ENCODE measurements at regions not wholly inside any gene's neighbourhood (a gene's known extent, or its start where the extent isn't known, plus 50 kb on each side); places are given as distances from the start of the nearest gene placed in this dataset.
A peak's percentile ranks its signal among the peaks of the same experiment; 100 is the strongest.
"Not testable (repeated sequence)": the region's sequence is repeated elsewhere in the genome, so short reads cannot be mapped to it uniquely, and the experiment has no call there.

GRCh38 chr10:61078542-61079275 lies 134.7 kb upstream of the RHOBTB1 start:
- DNase-seq, result no peak

DNA sequence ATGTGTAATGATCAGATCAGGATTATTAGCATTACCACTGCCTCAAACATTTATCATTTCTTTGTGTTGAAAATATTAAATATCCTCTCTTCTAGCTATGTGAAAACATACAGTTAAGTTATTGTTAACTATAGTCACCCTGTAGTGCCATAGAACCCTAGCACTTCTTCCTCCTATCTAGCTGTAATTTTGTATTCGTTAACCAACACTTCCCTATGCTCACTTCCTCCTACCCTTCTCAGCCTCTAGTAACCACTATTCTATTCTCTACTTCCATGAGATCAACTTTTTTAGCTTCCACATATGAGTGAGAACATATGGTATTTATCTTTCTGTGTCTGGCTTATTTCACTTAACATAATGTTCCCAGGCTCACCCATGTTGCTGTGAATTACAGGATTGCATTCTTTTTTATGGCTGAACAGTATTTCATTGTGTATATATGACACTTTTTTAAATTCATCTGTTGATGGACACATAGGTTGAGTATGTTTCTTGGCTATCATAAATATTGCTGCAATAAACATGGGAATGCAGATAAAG lies 132.7 kb upstream of the RHOBTB1 start:
- DNase-seq, result no peak

GRCh38 chr10:61073391-61073790 lies 129.4 kb upstream of the RHOBTB1 start:
- no peak for DNase-seq

DNA sequence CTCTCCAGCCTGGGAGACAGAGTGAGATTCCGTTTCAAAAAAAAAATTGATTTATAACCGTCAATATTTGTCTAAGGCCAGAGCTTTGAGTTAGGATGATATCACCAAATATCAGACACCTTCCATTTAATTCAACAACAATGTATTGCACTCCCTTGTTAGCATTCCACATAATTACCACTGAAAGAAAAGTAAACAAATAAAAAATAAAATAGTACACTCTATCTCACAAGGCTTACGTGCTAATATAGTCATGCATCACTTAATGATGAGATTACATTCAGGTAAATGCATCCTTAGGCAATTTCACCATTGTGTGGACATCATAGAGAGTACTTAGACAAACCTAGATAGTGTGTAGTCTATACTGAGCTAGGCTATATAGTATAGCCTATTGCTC lies 127.6 kb upstream of the RHOBTB1 start:
- no peak for DNase-seq

DNA sequence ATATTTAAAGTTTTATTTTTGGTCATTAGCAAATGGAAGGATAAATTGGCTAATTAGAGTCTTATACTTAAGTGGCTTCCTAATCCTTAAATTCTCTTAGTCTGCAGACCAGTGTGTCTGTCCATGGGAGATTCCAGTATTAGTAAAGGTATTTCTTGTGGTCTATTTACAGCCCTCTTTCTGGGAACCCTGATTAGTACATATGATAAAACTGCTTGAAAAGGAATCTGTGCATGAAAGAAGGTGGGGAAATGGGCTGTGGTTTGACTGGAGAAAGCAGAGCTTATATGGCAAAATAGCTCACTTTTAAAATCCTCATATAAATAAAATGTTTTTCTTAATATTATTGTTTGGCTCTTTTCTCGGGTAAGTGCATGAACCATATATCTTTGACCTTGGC lies 124.5 kb upstream of the RHOBTB1 start:
- peak; percentile 65 for DNase-seq

- peak; percentile 66 for DNase-seq
Measured at GRCh38 chr10:61067671-61068336, 123.8 kb upstream of the RHOBTB1 start.

- no peak for DNase-seq
Measured at GRCh38 chr10:61066661-61067344, 122.8 kb upstream of the RHOBTB1 start.

- DNase-seq, result no peak
Measured at GRCh38 chr10:61065051-61065450, 121.1 kb upstream of the RHOBTB1 start.

- DNase-seq, result no peak
Measured at GRCh38 chr10:61064356-61064755, 120.4 kb upstream of the RHOBTB1 start.

DNA sequence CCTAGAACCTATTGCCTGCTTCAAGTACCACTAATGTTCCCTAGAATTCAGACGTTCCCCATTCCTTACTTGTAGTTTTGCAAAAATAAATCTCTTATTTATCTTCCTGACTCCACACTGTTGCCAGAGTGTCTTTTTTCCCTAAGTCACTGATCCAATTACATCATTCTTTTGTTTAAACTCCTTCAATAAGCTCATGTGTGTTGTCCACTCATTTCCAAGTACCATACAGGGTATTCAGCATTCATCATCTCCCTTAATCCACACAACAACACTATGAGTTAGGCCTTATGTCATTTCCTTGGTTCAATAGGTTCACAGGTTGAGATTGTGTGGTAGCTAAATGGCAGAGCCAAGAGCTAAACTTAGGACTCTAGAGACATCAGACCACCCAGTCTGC lies 119.9 kb upstream of the RHOBTB1 start:
- peak; percentile 56 for DNase-seq

- no peak for DNase-seq
Measured at GRCh38 chr10:61063034-61063433, 119.0 kb upstream of the RHOBTB1 start.

DNA sequence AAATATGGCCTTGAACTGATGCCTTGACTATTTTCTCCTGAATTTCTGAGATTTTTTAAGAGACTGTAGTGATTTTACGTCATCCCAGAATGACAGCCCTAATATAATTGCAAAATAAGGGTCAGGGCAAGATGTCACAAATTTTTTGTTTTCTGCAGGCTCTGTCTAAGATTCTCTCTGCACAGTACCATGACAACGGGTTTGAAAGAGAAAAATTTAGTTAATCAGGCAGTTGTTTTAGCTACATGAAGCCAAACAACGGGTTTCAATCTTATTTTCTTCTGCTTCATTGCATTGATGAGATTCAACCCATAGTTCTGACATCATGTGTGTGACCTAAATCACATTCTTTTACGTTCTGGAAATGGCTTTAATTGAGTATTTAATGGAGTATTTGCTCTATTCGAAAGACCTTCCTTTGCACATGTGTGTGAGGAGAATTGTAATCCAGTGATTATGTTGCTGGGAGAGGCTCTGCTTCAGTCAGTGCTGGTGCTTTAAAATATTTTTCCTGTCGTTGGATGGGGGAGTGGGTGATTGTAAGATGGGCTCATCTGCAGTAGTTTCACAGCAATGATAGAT lies 118.0 kb upstream of the RHOBTB1 start:
- no peak for DNase-seq

- no peak for DNase-seq
Measured at GRCh38 chr10:61059636-61060035, 115.7 kb upstream of the RHOBTB1 start.

DNA sequence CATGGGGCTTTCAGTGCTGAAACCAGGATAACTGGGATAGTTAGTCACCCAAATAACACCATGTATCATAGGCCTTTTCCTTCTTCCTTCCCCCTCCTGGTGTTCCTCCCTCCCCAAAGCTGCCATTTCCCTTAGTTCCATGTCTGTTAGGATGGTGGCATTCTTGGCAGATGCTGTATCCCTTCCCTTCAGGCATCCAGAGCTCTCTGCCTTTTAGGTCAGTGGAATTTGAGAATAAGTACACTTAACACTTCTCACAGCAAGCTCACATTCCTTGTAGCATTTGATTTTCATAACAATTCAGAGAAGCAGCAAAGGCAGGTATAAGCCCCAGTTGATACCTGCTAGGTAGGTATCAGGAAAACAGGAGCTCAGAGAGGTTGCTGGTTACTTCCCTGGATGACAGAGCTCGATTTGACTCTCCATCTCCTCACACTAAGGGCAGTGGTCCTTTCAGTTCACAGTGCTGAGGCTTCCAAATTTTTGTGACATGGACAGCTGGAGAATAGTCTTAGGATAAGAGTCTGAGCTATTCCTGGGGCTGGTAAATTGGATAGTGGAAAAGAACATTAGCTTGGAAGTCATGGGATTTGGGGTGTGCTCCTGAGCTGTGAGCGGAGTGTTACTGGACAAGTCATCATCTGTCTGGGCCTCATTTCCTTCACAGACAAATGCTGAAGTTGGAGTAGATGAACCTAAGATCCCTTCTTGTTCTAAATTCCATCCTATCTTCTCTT lies 108.7 kb upstream of the RHOBTB1 start:
- peak; percentile 67 for DNase-seq

GRCh38 chr10:61051344-61051743 lies 107.4 kb upstream of the RHOBTB1 start:
- no peak for DNase-seq

DNA sequence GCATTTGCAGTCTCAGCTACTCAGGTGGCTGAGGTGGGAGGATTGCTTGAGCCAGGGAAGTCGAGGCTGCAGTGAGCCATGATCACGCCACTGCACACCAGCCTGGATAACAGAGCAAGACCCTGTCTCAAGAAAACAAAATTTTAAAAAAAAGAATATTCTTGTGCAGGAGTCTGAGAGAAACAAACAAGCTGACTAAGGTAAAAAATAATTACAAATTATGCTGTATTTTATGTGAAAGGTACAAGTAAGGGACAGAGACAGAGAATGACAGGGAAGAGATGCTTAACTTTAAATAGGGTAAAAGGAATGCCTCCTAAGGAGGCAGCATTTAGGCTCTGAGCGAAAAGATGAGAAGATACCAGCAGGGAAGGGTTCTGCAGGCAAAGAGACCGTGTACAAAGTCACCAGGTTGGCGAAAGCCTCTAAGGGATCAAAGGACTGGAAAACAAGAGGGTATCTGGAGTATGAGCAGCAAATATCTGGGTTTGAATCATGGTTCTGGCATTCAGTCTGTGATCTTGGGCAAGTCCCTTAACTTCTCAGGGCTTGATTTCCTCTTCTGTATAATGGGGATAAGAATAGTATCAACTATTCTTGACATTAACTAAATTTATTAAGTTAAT lies 106.2 kb upstream of the RHOBTB1 start:
- DNase-seq, result no peak

GRCh38 chr10:61049386-61049785 lies 105.4 kb upstream of the RHOBTB1 start:
- DNase-seq, result no peak

GRCh38 chr10:61047788-61048560 lies 104.0 kb upstream of the RHOBTB1 start:
- no peak for DNase-seq

DNA sequence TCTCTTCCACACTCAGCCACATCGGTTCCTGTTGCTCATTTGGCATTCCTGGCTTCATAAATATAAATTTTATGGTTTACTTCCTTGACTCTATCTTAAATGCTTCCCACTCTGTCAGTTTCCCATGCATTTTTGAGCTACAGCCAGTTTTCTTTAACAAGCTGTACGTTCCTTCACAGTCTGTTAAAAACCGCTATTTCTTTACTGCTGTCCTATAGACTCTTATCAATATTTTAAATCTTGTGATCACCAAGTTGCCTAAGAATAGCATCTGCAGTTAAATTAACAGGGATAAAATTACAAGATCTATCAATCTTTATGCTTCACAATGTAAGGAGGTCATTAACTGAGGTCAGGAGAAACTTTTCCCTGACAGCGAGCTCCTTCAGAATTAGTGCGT lies 103.1 kb upstream of the RHOBTB1 start:
- no peak for DNase-seq

GRCh38 chr10:61045480-61045879 lies 101.5 kb upstream of the RHOBTB1 start:
- DNase-seq, result not testable (repeated sequence)

DNA sequence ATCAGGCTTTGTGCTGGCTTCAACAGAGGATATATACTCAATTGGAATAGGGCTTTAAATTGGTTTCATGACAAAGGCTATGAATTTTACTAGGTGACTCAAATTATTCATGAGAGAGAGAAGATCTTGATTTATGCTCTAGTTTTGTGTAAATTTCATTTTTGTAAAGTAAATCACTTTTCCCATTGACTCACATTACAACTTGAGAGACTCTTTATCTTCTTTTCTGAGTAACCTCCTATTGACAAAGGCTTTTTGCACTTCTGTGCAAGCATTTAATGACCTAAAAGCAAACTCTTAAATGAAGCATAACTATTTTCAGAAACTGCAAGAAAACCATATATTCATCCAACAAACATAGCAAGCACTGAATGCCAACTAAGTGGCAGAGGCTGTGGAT lies 98.5 kb upstream of the RHOBTB1 start:
- DNase-seq, result no peak
